H1 (cell line): ENCODE measurements at regions not wholly inside any gene's neighbourhood (a gene's known extent, or its start where the extent isn't known, plus 50 kb on each side); places are given as distances from the start of the nearest gene placed in this dataset.

Experiments
- CTCF ChIA-PET: fragments of 300-600 bp; sonication (Branson Sonifier 250); formaldehyde crosslinking; loops from one replicate; lab custom pipeline; 2021; ENCODE audit not compliant: partially characterized antibody; lab: Charles Lee
- POLR2A ChIA-PET: fragments of 300-600 bp; sonication (Branson Sonifier 250); formaldehyde crosslinking; loops from one replicate; lab custom pipeline; 2021; ENCODE audit warnings: inconsistent platforms; ENCODE audit not compliant: partially characterized antibody; lab: Charles Lee
- DNase-seq, 2 experiments: peaks; one replicate each; pipeline versions ENCODE4 v3.0.0 to v3.0.0-alpha.2; 2010 to 2022; ENCODE audit warnings: low spot score in 2 of 2, low read depth in 1 of 2, mixed read lengths in 1 of 2
- FAIRE-seq: peaks from 2 replicates; lab custom pipeline; 2011; peaks lifted over from hg19 to GRCh38; lab: Jason Lieb, UNC
- H2AFZ ChIP-seq: 2 replicates; pipeline ENCODE4 v1.8.1; 2012; ENCODE audit warnings: low read length, inconsistent platforms
- H2AK5ac ChIP-seq: 2 replicates; pipeline ENCODE4 v1.6.1; 2013; ENCODE audit warnings: low read depth, low read length
- H2BK120ac ChIP-seq: replicated peaks from 2 replicates; pipeline ENCODE3; 2013; ENCODE audit warnings: low read depth, low read length, inconsistent platforms
- H2BK12ac ChIP-seq: 2 replicates; pipeline ENCODE4 v1.6.1; 2013; ENCODE audit warnings: low read depth, low read length
- H2BK15ac ChIP-seq: 2 replicates; pipeline ENCODE4 v1.6.1; 2013; ENCODE audit warnings: low read length
- H2BK20ac ChIP-seq: 2 replicates; pipeline ENCODE4 v1.6.1; 2013; ENCODE audit warnings: low read length
- H2BK5ac ChIP-seq: 2 replicates; pipeline ENCODE4 v1.6.1; 2013; ENCODE audit warnings: low read depth, low read length
- H3K14ac ChIP-seq: 2 replicates; pipeline ENCODE4 v1.6.1; 2013; ENCODE audit warnings: inconsistent platforms; ENCODE audit not compliant: insufficient read length
- H3K18ac ChIP-seq: 2 replicates; pipeline ENCODE4 v1.6.1; 2013; ENCODE audit warnings: low read length; ENCODE audit errors: extremely low read depth
- H3K23ac ChIP-seq: 2 replicates; pipeline ENCODE4 v1.6.1; 2013; ENCODE audit warnings: inconsistent platforms; ENCODE audit not compliant: insufficient read length
- H3K23me2 ChIP-seq: 2 replicates; pipeline ENCODE4 v1.6.1; 2013; ENCODE audit warnings: low read depth, low read length
- H3K27ac ChIP-seq: 2 replicates; pipeline ENCODE4 v1.6.1; 2011; ENCODE audit warnings: low read depth, low read length, inconsistent platforms
- H3K27me3 ChIP-seq, 4 experiments: replicated peaks in 1 of 4; 1 replicate in 1 of 4; 2 replicates in 3 of 4; pipeline versions ENCODE4 v1.6.1 to v1.8.1; 2011 to 2013; ENCODE audit warnings: low read length in 3 of 4, mild to moderate bottlenecking in 3 of 4, inconsistent platforms in 2 of 4, mixed read lengths in 2 of 4, moderate library complexity in 1 of 4; ENCODE audit not compliant: control insufficient read depth in 3 of 4, insufficient read depth in 3 of 4; ENCODE audit errors: extremely low read depth in 1 of 4
- H3K36me3 ChIP-seq, 4 experiments: 2 replicates each; pipeline versions ENCODE4 v1.6.1 to v1.8.1; 2011 to 2013; ENCODE audit warnings: mild to moderate bottlenecking in 4 of 4, low read length in 3 of 4, moderate library complexity in 2 of 4, control low read depth in 1 of 4, inconsistent platforms in 1 of 4; ENCODE audit not compliant: insufficient read depth in 4 of 4, control insufficient read depth in 2 of 4
- H3K4ac ChIP-seq: replicated peaks from 2 replicates; pipeline ENCODE3; 2013; ENCODE audit warnings: low read length, low read depth, mixed read lengths, inconsistent platforms; ENCODE audit not compliant: insufficient read length
- H3K4me1 ChIP-seq, 4 experiments: replicated peaks in 1 of 4; 1 replicate in 1 of 4; 2 replicates in 3 of 4; pipeline versions ENCODE4 v1.6.1 to v1.8.1; 2011 to 2013; ENCODE audit warnings: low read length in 3 of 4, inconsistent platforms in 2 of 4, mixed read lengths in 1 of 4; ENCODE audit not compliant: insufficient read depth in 4 of 4, control insufficient read depth in 3 of 4
- H3K4me2 ChIP-seq, 2 experiments: 2 replicates each; pipeline versions ENCODE4 v1.6.1 to v1.8.1; 2011 to 2013; ENCODE audit warnings: low read depth in 2 of 2, low read length in 2 of 2, control low read depth in 1 of 2, inconsistent platforms in 1 of 2, mild to moderate bottlenecking in 1 of 2; ENCODE audit not compliant: insufficient read depth in 1 of 2
- H3K4me3 ChIP-seq, 4 experiments: fragments of 200-600, 300-600 bp in 1 of 4; sonication (generic), shearing (Covaris generic), sonication (Bioruptor Twin) in 1 of 4; 2 replicates each; pipeline versions ENCODE4 v1.5.1 to v1.8.1; 2011 to 2016; ENCODE audit warnings: low read length in 4 of 4, low read depth in 3 of 4, control low read depth in 2 of 4, inconsistent platforms in 2 of 4, mild to moderate bottlenecking in 2 of 4, mixed read lengths in 1 of 4, moderate library complexity in 1 of 4; ENCODE audit not compliant: insufficient read depth in 2 of 4; ENCODE audit errors: extremely low read depth in 1 of 4
- H3K56ac ChIP-seq: replicated peaks from 2 replicates; pipeline ENCODE3; 2013; ENCODE audit warnings: low read depth, mild to moderate bottlenecking, mixed read lengths, low read length, inconsistent platforms; ENCODE audit not compliant: insufficient read length
- H3K79me1 ChIP-seq: 2 replicates; pipeline ENCODE4 v1.6.1; 2013; ENCODE audit warnings: low read depth, low read length, control low read depth
- H3K79me2 ChIP-seq, 2 experiments: 2 replicates each; pipeline versions ENCODE4 v1.6.1 to v1.8.1; 2012 to 2013; ENCODE audit warnings: low read length in 2 of 2, mild to moderate bottlenecking in 2 of 2, inconsistent platforms in 1 of 2; ENCODE audit not compliant: insufficient read depth in 2 of 2, control insufficient read depth in 1 of 2
- H3K9ac ChIP-seq, 4 experiments: replicated peaks in 1 of 4; 1 replicate in 1 of 4; 2 replicates in 3 of 4; pipeline versions ENCODE4 v1.6.1 to v1.8.1; 2011 to 2013; ENCODE audit warnings: low read depth in 3 of 4, low read length in 3 of 4, control low read depth in 2 of 4, mild to moderate bottlenecking in 2 of 4, moderate library complexity in 2 of 4, inconsistent platforms in 1 of 4; ENCODE audit errors: extremely low read depth in 1 of 4
- H3K9me3 ChIP-seq, 2 experiments: 2 replicates each; pipeline versions ENCODE4 v1.6.1 to v1.8.1; 2012 to 2013; ENCODE audit warnings: mild to moderate bottlenecking in 2 of 2, moderate library complexity in 2 of 2, control low read depth in 1 of 2, inconsistent platforms in 1 of 2, low read depth in 1 of 2, low read length in 1 of 2, mixed read lengths in 1 of 2; ENCODE audit not compliant: insufficient read depth in 2 of 2
- H4K20me1 ChIP-seq, 2 experiments: replicated peaks in 1 of 2; 2 replicates each; pipeline versions ENCODE3 to v1.8.1; 2011 to 2013; ENCODE audit warnings: inconsistent platforms in 2 of 2, low read length in 2 of 2, mild to moderate bottlenecking in 1 of 2; ENCODE audit not compliant: insufficient read depth in 2 of 2, control insufficient read depth in 1 of 2
- H4K5ac ChIP-seq: 2 replicates; pipeline ENCODE4 v1.6.1; 2013; ENCODE audit warnings: low read length, low read depth, mixed read lengths, inconsistent platforms; ENCODE audit not compliant: insufficient read length
- H4K8ac ChIP-seq: 2 replicates; pipeline ENCODE4 v1.8.0; 2013; ENCODE audit warnings: mild to moderate bottlenecking, moderate library complexity, low read length, inconsistent platforms; ENCODE audit not compliant: insufficient read depth; ENCODE audit errors: extremely low read depth
- H4K91ac ChIP-seq: replicated peaks from 2 replicates; pipeline ENCODE3; 2013; ENCODE audit warnings: low read length, mixed read lengths, inconsistent platforms; ENCODE audit not compliant: insufficient read length
- ATF3 ChIP-seq: IDR thresholded peaks from 2 replicates; pipeline ENCODE4 v1.6.1; 2011; ENCODE audit warnings: low read depth, mild to moderate bottlenecking, low read length; ENCODE audit not compliant: insufficient read depth
- BRCA1 ChIP-seq: IDR thresholded peaks from 2 replicates; pipeline ENCODE4 v1.6.1; 2012; ENCODE audit warnings: low read depth, low read length, improper control_type of control experiment
- HDAC6 ChIP-seq: IDR thresholded peaks from one replicate; pipeline ENCODE4 v1.7.1; 2012; ENCODE audit warnings: low read depth, mild to moderate bottlenecking, inconsistent platforms, low read length, moderate library complexity
- PHF8 ChIP-seq: fragments of 200-600 bp; sonication (generic); conservative IDR thresholded peaks from 2 replicates; pipeline ENCODE4 v1.7.1; 2012; ENCODE audit warnings: low read depth, mild to moderate bottlenecking, inconsistent platforms, low read length, moderate library complexity
- POLR2AphosphoS5 ChIP-seq: IDR thresholded peaks from 2 replicates; pipeline ENCODE4 v1.6.1; 2011; ENCODE audit warnings: low read depth, low read length
- RFX5 ChIP-seq: IDR thresholded peaks from 2 replicates; pipeline ENCODE4 v1.6.1; 2011; ENCODE audit warnings: low read depth, low read length, improper control_type of control experiment, borderline replicate concordance
- SAP30 ChIP-seq: fragments of 300-600 bp; sonication (generic); IDR thresholded peaks from 2 replicates; pipeline ENCODE4 v1.7.1; 2012; ENCODE audit warnings: low read length, moderate library complexity, mild to moderate bottlenecking, inconsistent platforms; ENCODE audit not compliant: insufficient read depth, insufficient replicate concordance
- SIN3A ChIP-seq, 2 experiments: IDR thresholded peaks in 1 of 2; conservative IDR thresholded peaks in 1 of 2; 2 replicates each; pipeline ENCODE4 v1.6.1; 2011 to 2012; ENCODE audit warnings: low read length in 2 of 2, improper control_type of control experiment in 1 of 2, low read depth in 1 of 2, mild to moderate bottlenecking in 1 of 2
- SIX5 ChIP-seq: IDR thresholded peaks from 2 replicates; pipeline ENCODE4 v1.6.1; 2011; ENCODE audit warnings: mild to moderate bottlenecking, low read depth, low read length
- SP2 ChIP-seq: IDR thresholded peaks from 2 replicates; pipeline ENCODE4 v1.6.1; 2012; ENCODE audit warnings: mild to moderate bottlenecking, low read length, inconsistent platforms
- TCF12 ChIP-seq: IDR thresholded peaks from 2 replicates; pipeline ENCODE4 v1.6.1; 2011; ENCODE audit warnings: low read depth, mild to moderate bottlenecking, low read length
- TEAD4 ChIP-seq: IDR thresholded peaks from 2 replicates; pipeline ENCODE4 v1.6.1; 2012; ENCODE audit warnings: low read depth, low read length, inconsistent platforms, mixed read lengths
- WGBS, 2 experiments: shearing (Covaris generic) in 1 of 2; methylation state at CpG; one replicate each; pipeline versions ENCODE4 v1.1.6 to v1.1.7; 2013 to 2015; ENCODE audit warnings: low lambda C conversion rate in 2 of 2, mixed read lengths in 2 of 2, inconsistent platforms in 1 of 2, low coverage in 1 of 2, missing lambda C conversion rate in 1 of 2; ENCODE audit not compliant: insufficient replicate concordance in 2 of 2, insufficient coverage in 1 of 2, insufficient read length in 1 of 2; ENCODE audit errors: extremely low coverage in 1 of 2, missing lambda C conversion rate in 1 of 2; 5-methylcytosine and 5-hydroxymethylcytosine counted together

GRCh38 chr11:98243897-98244296 lies 776.9 kb upstream of the CNTN5 start:
- no peak overlapping the region for H4K8ac ChIP-seq
- no peak overlapping the region for H3K23ac ChIP-seq
- no peaks in the 10 kb centered on the region for H3K36me3 ChIP-seq
- 95% methylated on average over 6 of the region's 6 CpGs; no CpG with 5 or more reads in 1 of the 2 experiments for WGBS, 2 experiments
- H3K23me2 ChIP-seq: no peaks in the 10 kb centered on the region
- no peak overlapping the region for H2AFZ ChIP-seq
- H2BK20ac ChIP-seq: no peak overlapping the region
- no peak for DNase-seq
- no peaks in the 10 kb centered on the region for H3K79me2 ChIP-seq
- H3K56ac ChIP-seq: no peak overlapping the region
- ChIA-PET CTCF (no interaction called here), POLR2A (no interaction called here)
- TF ChIP-seq SIX5 (no peak), POLR2AphosphoS5 (no peak), ATF3 (no peak), RFX5 (no peak), TEAD4 (no peak), TCF12 (no peak), SIN3A (conservative IDR thresholded peaks at IDR 0.05 in 1 of 2, IDR thresholded peaks at IDR 0.05 in 1 of 2; ENCODE audit: low read depth in 1 of 2, low read length in 2 of 2) (no peak), HDAC6 (no peak), PHF8 (no peak), SP2 (no peak), SAP30 (no peak), BRCA1 (no peak)
- no peak for FAIRE-seq
- H3K27ac ChIP-seq: no peak overlapping the region
- no peak overlapping the region for H4K5ac ChIP-seq
- no peak overlapping the region for H2AK5ac ChIP-seq
- no peak overlapping the region for H3K18ac ChIP-seq
- no peak overlapping the region for H2BK120ac ChIP-seq
- H3K9ac ChIP-seq: no peak overlapping the region
- no peaks in the 10 kb centered on the region for H4K20me1 ChIP-seq
- H2BK12ac ChIP-seq: no peak overlapping the region
- no peaks in the 10 kb centered on the region for H3K4me1 ChIP-seq
- H3K4me3 ChIP-seq: no peak overlapping the region
- no peak overlapping the region for H2BK5ac ChIP-seq
- H3K9me3 ChIP-seq: peaks cover 4 to 8% of the 10 kb centered on the region in 2 experiments; a peak in 3 of 4 replicates
- no peaks in the 10 kb centered on the region for H3K79me1 ChIP-seq
- H3K4ac ChIP-seq: no peak overlapping the region
- no peak overlapping the region for H3K14ac ChIP-seq
- no peaks in the 10 kb centered on the region for H3K27me3 ChIP-seq
- no peak overlapping the region for H2BK15ac ChIP-seq
- H4K91ac ChIP-seq: no peak overlapping the region
- no peak overlapping the region for H3K4me2 ChIP-seq
